Hematopoietic multipotent progenitor cell treated with erythropoietin and hydrocortisone succinate and interleukin-3 and kit ligand, for 8 days (in vitro differentiated cells): ENCODE measurements at regions not wholly inside any gene's neighbourhood (a gene's known extent, or its start where the extent isn't known, plus 50 kb on each side); places are given as distances from the start of the nearest gene placed in this dataset.
"Not testable (repeated sequence)": the region's sequence is repeated elsewhere in the genome, so short reads cannot be mapped to it uniquely, and the experiment has no call there.

Source experiments
- DNase-seq: peaks from one replicate; pipeline ENCODE4 v3.0.0-alpha.2; 2015

DNA sequence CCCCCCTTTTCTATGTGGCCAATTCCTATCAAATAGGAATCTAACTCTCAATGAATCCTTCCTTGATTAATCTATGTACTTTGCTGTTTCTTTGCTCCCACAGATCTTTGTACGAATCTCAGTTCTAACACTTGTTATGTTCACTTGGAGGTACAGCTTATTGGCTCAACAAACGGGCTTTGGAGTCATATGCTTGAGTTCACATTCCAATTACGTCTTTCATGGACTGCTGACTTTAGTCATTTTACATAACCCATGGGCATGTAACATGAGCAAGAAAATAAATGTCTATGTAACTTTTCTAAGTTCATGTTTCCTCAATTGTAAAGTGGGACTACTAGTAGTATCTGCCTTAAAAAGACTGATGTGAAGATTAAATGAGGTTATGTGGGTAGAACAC is 123.2 kb upstream of the TBC1D5 start:
- no peak for DNase-seq

- DNase-seq = no peak
Observed at GRCh38 chr3:17861476-17861875, 119.0 kb upstream of the TBC1D5 start.

DNA sequence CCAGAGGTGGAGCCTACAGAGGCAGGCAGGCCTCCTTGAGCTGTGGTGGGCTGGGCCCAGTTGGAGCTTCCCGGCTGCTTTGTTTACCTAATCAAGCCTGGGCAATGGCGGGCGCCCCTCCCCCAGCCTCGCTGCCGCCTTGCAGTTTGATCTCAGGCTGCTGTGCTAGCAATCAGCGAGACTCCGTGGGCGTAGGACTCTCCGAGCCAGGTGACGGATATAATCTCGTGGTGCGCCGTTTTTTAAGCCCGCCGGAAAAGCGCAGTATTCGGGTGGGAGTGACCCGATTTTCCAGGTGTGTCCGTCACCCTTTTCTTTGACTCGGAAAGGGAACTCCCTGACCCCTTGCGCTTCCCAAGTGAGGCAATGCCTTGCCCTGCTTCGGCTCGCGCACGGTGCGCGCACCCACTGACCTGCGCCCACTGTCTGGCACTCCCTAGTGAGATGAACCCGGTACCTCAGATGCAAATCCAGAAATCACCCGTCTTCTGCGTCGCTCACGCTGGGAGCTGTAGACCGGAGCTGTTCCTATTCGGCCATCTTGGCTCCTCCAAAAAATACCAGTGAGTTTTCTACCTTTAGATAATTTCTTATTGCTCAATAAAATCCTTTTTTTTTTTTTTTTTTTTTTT is 118.5 kb upstream of the TBC1D5 start:
- DNase-seq = not testable (repeated sequence)

DNA sequence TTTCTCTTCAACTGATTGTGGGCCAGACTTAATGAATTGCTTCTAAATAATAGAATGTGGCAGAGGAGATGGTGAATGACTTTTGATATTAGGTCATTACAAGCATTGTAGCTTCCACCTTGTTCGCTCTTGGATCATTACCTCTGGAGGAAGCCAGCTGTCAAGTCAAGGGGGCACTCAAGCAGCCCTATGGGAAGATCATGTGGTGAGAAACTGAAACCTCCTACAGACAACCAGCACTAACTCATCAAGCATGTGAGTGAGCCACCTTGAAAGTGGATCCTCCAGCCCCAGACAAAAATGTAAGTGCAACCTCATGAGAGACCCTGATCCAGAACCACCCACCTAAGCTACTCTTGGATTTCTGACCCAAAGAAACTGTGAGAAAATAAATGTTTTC is 109.8 kb upstream of the TBC1D5 start:
- DNase-seq = no peak

- no peak for DNase-seq
Observed at GRCh38 chr3:17850448-17850847, 108.0 kb upstream of the TBC1D5 start.

GRCh38 chr3:17848102-17848501 is 105.7 kb upstream of the TBC1D5 start:
- no peak for DNase-seq

DNA sequence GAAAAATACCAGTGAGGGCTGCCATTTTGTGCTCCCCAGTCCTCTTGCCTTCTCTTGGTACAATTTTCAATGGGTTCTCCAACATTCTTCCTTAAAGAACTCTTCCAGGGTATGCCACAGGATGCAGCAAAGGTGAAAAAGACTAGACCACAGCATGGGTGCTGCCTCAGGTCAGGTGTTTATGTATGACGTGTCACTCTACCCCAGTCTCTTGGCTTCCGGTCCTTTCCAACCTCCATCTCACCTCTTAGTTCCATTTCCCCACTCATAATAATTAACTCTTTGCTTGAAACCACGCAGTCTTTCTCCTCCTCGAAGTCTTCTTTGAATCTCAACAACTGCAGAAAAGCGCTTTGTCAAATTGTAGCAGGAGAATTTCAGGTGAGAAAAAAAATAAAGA is 104.7 kb upstream of the TBC1D5 start:
- no peak for DNase-seq

- no peak for DNase-seq
Observed at GRCh38 chr3:17846466-17846865, 104.0 kb upstream of the TBC1D5 start.

- no peak for DNase-seq
Observed at GRCh38 chr3:17845026-17845812, 102.8 kb upstream of the TBC1D5 start.

- DNase-seq = no peak
Observed at GRCh38 chr3:17844236-17844635, 101.8 kb upstream of the TBC1D5 start.

DNA sequence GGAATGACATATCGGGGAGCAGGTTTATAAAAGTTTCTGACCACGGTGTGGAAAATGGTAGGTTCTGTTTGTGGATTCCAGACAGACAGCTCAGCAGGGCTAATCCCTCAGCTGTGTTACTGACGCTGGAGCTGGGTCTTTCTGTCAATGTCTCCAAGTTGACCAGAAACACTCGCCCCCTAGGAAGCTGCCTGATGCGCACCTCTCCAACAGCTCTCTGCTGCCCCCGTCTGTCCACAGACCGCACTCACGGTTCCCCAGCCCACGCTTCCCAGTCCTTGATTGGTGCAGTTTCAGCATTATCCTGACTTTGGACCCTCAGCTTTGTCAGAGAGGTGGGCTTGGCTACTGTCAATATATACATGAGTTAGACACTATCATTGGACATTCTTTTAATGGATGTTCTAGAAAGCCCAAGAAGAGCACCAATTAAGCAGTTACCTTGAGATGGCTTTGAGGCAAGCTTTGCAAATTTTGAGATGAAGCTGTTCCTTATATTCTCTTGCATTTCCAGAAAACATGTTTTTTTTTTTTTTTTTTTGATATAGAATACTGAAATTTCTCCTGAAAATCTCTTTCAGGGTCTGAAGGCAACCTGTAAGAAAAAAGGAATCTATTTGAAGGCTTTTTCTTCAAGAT is 98.9 kb upstream of the TBC1D5 start:
- DNase-seq = peak; percentile 71

DNA sequence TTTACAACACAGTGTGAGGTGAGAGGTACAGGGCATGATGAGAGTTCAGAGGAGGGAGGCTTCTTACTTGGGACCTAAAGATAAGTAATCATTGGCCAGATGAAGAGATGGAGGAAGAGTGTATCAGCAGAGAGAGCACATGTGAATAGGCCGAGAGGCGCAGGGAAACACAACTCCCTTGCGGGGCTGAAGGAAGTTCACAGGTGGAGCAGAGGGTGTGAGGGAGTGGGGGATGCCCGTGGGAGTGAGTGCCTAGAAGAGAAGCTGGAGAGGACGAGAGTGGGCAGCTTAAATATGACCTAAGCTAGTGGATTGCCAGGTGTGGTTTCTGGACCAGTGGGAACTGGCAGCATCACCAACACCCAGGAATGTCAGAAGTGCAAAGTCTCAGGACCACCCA is 98.2 kb upstream of the TBC1D5 start:
- DNase-seq = no peak

DNA sequence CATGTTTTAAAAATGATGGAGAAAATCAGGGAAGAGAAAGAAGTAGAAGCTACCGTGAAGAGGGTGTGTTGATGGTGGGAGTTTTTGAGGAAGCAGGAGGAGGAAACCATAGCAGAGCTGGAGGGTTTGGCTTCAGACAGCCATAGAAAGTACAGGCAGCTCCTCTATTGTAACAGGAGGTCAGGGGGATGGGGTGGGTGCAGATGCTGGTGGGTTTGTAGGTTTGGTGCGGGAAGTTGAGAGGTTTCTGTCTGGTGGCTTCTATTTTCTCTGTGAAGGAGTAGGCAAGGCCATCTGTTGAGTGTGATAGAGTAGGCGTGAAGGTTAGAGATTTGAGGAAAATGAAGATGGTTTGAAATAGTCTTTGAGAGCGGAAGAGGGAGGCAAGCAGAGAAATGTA is 97.7 kb upstream of the TBC1D5 start:
- DNase-seq = no peak

DNA sequence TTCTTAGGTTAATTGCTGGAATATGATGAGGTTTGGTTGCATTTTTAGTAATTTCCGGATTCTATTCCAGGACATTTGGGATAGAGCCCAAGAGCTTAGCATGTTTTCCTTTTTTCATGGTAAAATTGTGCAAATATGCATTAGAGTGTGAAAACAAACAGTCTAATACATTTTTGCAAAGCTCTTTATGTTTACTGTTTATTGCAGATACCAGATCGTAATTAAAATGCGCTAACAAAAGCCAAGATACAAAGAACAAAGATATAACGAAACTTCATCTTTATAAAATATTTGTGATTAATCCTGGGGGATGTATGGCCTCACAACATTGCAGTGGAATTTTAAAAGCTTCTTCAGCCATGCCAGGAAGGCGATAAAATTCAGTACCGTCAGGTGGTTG is 94.5 kb upstream of the TBC1D5 start:
- DNase-seq = no peak

DNA sequence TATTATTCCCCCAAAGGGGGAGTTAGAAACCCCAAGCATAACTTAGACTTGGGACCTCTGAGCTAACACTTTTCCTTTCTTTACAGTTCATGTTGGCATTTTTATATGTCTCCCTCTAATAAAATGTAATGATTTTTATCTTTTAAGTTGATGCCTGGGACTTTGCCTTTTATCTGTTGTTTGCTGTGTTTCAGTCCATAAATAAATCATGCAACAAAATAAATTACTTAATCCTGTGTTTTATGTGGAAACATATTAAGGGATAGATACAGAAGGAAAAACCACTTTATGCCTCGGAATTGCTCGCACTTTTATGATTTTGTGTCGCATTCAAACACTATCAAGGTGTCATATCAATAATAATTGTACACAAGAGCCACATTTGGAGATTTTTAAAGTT is 93.7 kb upstream of the TBC1D5 start:
- no peak for DNase-seq

DNA sequence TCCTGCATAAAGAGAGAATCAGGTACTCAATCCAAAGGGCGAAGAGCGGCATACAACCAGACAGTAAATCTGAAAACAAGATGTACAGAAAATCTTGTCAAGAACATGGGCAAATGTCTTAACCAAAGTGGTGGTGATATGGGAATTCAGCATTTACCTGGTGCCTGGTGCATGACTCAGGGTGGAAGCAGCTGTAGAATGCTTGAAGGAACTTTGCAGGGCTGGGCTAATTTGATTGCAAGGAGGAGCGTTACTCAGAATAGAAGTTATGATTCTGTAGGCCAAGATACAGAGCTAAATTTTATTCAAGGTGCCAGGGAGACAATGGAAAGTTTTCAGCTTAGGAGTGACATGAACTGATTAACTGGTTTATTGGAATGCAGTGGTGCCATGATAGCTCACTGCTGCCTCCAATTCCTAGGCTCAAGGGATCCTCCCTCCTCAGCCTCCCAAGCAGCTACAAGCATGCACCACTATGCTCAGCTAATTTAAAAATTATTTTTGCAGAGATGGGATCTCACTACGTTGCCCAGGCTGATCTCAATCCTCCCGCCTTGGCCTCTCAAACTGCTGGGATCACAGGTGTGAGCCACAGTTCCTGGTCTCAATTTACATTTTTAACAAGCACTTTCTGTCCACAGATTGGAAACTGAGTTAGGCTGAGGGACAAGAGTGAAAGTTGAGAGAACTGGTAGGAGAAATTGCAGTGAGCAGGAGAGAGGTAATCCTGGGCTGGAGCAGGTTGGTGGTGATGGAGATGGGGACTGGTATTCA is 91.5 kb upstream of the TBC1D5 start:
- no peak for DNase-seq

DNA sequence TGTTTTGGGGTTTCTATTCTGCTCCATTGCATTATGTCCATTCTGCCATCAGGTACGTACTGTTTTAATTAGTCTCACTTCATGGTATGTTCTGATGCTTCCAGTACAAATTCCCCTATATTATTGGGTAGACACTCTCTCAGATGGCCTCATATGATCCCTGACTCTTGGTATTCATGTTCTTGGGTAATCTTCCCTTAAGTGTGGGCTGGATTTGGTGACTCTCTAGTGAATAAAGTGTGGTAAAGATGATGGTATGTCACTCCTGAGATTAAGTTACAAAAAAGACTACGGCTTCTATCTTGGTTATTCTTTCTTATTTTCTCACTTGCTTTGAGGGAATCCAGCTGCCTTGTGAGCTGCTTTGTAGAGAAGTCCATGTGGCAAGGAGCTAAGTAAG is 89.6 kb upstream of the TBC1D5 start:
- no peak for DNase-seq

GRCh38 chr3:17831366-17831765 is 88.9 kb upstream of the TBC1D5 start:
- DNase-seq = no peak

GRCh38 chr3:17830788-17831187 is 88.4 kb upstream of the TBC1D5 start:
- no peak for DNase-seq

- no peak for DNase-seq
Observed at GRCh38 chr3:17828388-17828787, 86.0 kb upstream of the TBC1D5 start.

GRCh38 chr3:17825298-17825697 is 82.9 kb upstream of the TBC1D5 start:
- DNase-seq = no peak

DNA sequence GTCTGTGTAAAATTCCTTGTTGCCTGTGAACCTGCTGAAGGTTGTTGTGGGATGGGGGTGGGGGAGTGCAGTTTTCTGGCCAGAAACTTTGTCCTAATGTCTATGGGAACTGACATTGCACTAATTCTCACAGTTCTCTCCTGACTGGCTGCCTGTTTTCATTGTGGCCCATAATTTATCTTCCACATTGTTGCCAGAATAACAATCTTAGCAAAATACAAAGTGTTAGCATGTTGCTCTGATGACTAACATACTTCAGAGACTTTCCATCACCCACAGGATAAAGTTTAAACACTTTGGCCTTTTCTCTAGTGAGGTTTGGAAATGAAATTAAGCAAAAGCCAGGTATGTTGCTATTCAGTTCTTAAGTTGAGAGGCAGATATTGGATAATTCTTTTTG is 81.4 kb upstream of the TBC1D5 start:
- no peak for DNase-seq

DNA sequence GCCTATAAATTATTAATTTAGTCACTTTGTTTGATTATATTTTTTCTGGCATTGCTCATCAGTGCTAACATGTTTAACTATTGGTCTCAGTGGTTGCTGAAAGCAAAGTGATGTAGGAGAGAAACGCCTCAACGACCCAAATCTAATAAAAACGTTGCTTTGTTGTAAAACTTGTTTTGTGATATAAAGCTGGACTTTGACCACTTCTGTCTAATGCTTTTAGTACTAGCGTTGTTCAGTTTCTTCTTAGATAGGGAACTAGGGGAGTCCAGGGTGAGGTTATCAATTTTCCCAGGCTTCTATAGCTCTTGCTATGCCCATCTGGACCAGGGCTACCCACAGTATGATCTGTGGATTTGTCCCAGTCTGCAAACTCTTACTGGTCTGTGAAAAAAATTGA is 80.6 kb upstream of the TBC1D5 start:
- DNase-seq = no peak

DNA sequence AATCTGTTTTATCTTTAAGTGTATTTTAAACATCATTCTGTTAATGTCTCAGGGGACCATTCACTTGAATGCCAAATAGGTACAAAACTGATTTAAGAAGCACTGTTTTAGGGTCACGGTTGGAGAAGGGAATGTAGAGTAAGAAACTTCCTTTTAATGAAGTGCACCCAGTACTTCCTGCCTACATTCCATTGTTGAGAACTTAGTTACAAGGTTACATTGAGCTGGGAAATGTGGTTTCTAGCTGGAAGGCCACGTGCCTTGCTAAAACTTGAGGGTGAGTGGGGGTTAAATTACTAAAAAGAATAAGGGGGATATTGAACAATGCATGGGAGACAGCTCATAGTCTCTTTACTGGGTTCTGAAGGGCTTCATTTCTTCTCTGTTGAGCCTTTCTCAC is 78.3 kb upstream of the TBC1D5 start:
- no peak for DNase-seq
